ENCODE measurements at regions not wholly inside any gene's neighbourhood (a gene's known extent, or its start where the extent isn't known, plus 50 kb on each side); places are given as distances from the start of the nearest gene placed in this dataset.

DNA sequence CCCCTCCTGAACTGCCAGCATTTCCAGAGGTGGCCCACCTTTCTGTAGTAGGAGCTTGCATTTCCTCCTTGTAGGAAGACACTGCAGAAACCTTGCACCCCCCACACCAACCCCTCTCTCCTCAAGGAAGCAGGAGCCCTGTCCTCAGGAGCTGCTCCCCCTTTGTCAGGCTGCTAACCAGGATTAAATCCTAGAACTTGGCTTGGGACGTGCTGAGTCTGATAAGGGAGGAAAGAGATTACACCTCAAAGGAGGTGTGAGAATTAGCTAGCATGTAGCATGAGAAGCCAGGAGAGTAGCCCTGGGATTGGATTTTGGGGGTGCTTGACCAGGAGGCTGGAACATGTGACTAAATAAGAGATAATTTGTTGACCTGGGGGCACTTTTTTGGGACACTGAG is 119.8 kb upstream of the ALDH1B1 start:
- H3K9ac ChIP-seq (ENCODE audit: insufficient read depth, low read depth, low read length), result no peak overlapping the region
- ATAC-seq (no peak), FAIRE-seq (no peak), DNase-seq (ENCODE audit: low spot score) (no peak)
- no peaks in the 10 kb centered on the region for H4K20me1 ChIP-seq (ENCODE audit: insufficient read depth, low read length)
- in situ Hi-C loops (cut with HindIII; ENCODE audit: extremely low pct_ligation_motif_present, low pct_unique_long_range_greater_than_20kb), result no loop called here
- no TSS peak for BruUV-seq (replicated peaks)
- no peak overlapping the region for H2AFZ ChIP-seq (ENCODE audit: low read length)
- no peaks in the 10 kb centered on the region for H3K79me2 ChIP-seq (ENCODE audit: insufficient read depth, low read length)
- ChIA-PET POLR2A (no interaction called here), CTCF (ENCODE audit: low intra/inter-chr PET ratio, low total read pairs) (no interaction called here)
- H3K4me1 ChIP-seq (ENCODE audit: insufficient read depth, low read length), result no peaks in the 10 kb centered on the region
- no peak for TF ChIP-seq TCF7L2 (IDR thresholded peaks at IDR 0.05; ENCODE audit: low read depth, low read length)
- H3K36me3 ChIP-seq (replicated peaks in 1 of 2; ENCODE audit: control insufficient read depth in 1 of 2, insufficient read depth in 2 of 2, low read length in 2 of 2), result no peaks in the 10 kb centered on the region
- H3K4me3 ChIP-seq (replicated peaks in 1 of 3; ENCODE audit: insufficient read depth in 1 of 3, low read depth in 2 of 3, low read length in 3 of 3), result no peak overlapping the region
- no peaks in the 10 kb centered on the region for H3K9me3 ChIP-seq (ENCODE audit: low read length)
- peaks cover 0 to 16% of the 10 kb centered on the region in 2 experiments; a peak in 3 of 5 replicates for H3K27me3 ChIP-seq (ENCODE audit: control insufficient read depth in 1 of 2, insufficient read depth in 2 of 2, low read length in 2 of 2)
- intact Hi-C loops (cut with micrococcal nuclease; ENCODE audit: unreplicated experiment), result no loop called here
- 0% methylated on average over 1 of the region's 1 CpG for WGBS (ENCODE audit: low lambda C conversion rate)
- H3K27ac ChIP-seq (ENCODE audit: extremely low read length, insufficient read depth, low read length), result no peak overlapping the region
- no peak overlapping the region for H3K4me2 ChIP-seq (ENCODE audit: low read depth, low read length)

GRCh38 chr9:38271666-38272241 is 120.7 kb upstream of the ALDH1B1 start:
- H3K27ac ChIP-seq (ENCODE audit: extremely low read length, insufficient read depth, low read length), result no peak overlapping the region
- POLR2A ChIA-PET, result no interaction called here
- no peaks in the 10 kb centered on the region for H3K36me3 ChIP-seq (replicated peaks in 1 of 2; ENCODE audit: control insufficient read depth in 1 of 2, insufficient read depth in 2 of 2, low read length in 2 of 2)
- intact Hi-C loops (cut with micrococcal nuclease; ENCODE audit: unreplicated experiment) (no loop called here), in situ Hi-C loops (cut with HindIII; ENCODE audit: extremely low pct_ligation_motif_present, low pct_unique_long_range_greater_than_20kb) (no loop called here)
- no peak overlapping the region for H3K4me3 ChIP-seq (replicated peaks in 1 of 3; ENCODE audit: insufficient read depth in 1 of 3, low read depth in 2 of 3, low read length in 3 of 3)
- no peak overlapping the region for H3K4me2 ChIP-seq (ENCODE audit: low read depth, low read length)
- 4% methylated on average over 3 of the region's 3 CpGs for WGBS (ENCODE audit: low lambda C conversion rate)
- H3K9ac ChIP-seq (ENCODE audit: insufficient read depth, low read depth, low read length), result no peak overlapping the region
- H3K4me1 ChIP-seq (ENCODE audit: insufficient read depth, low read length), result no peaks in the 10 kb centered on the region
- TF ChIP-seq MIXL1 (CRISPR knock-in tag; IDR thresholded peaks at IDR 0.05) (no peak), ATF1 (CRISPR knock-in tag; IDR thresholded peaks at IDR 0.05) (no peak), RFX1 (IDR thresholded peaks at IDR 0.05) (no peak), EHMT2 (IDR thresholded peaks at IDR 0.05; ENCODE audit: borderline replicate concordance, low read depth, low read length) (no peak), ZNF589 (CRISPR knock-in tag; conservative IDR thresholded peaks at IDR 0.05) (no peak)
- BruUV-seq (replicated peaks), result no TSS peak
- FAIRE-seq, result no peak
- no peaks in the 10 kb centered on the region for H4K20me1 ChIP-seq (ENCODE audit: insufficient read depth, low read length)
- H3K79me2 ChIP-seq (ENCODE audit: insufficient read depth, low read length), result no peaks in the 10 kb centered on the region
- no peak overlapping the region for H2AFZ ChIP-seq (ENCODE audit: low read length)
- no peaks in the 10 kb centered on the region for H3K9me3 ChIP-seq (ENCODE audit: low read length)
- H3K27me3 ChIP-seq (ENCODE audit: control insufficient read depth in 1 of 2, insufficient read depth in 2 of 2, low read length in 2 of 2), result peaks cover 0 to 9% of the 10 kb centered on the region in 2 experiments; a peak in 3 of 5 replicates
- ATAC-seq, result no peak
- DNase-seq (ENCODE audit: low spot score), result no peak
- CTCF ChIA-PET (ENCODE audit: low intra/inter-chr PET ratio, low total read pairs), result no interaction called here
